Panc1 (cell line): ENCODE measurements at regions not wholly inside any gene's neighbourhood (a gene's known extent, or its start where the extent isn't known, plus 50 kb on each side); places are given as distances from the start of the nearest gene placed in this dataset.

Experiments used
- POLR2AphosphoS5 ChIP-seq: IDR thresholded peaks from 2 replicates; pipeline ENCODE4 v1.6.1; 2012; ENCODE audit warnings: mild to moderate bottlenecking, low read depth, low read length, moderate library complexity
- TF ChIP-seq, protein P1 (sequence below), 2 experiments: IDR thresholded peaks; 2 replicates each; pipeline ENCODE4 v1.6.1; 2011 to 2012; ENCODE audit warnings: low read depth in 2 of 2, control low read depth in 1 of 2, low read length in 1 of 2, mild to moderate bottlenecking in 1 of 2, moderate library complexity in 1 of 2; ENCODE audit not compliant: insufficient read depth in 1 of 2
- TF ChIP-seq, protein P2 (sequence below): fragments of 450-650 bp; IDR thresholded peaks from 2 replicates; pipeline ENCODE4 v1.5.1; 2017; ENCODE audit warnings: mild to moderate bottlenecking

DNA sequence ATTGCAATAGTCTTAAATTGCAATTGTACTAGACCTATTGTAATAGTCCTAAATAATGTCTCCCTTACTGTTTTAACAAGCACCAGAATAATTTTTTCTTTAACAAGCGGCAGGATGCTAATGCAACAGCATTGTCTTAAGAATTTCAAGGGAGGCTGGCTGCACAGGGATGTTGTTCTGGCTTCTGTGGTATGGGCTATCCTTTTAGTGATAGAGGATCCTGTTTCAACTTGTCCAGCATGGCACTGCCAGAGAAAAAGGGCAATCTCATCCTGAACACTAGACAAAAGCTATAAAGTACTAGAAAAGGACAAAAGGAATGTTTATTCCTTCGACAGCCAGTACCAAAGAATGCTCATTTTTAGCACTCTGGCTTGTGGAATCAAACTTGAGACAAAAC is 405.5 kb upstream of the ACTRT1 start:
- TF ChIP-seq, protein P1, sequence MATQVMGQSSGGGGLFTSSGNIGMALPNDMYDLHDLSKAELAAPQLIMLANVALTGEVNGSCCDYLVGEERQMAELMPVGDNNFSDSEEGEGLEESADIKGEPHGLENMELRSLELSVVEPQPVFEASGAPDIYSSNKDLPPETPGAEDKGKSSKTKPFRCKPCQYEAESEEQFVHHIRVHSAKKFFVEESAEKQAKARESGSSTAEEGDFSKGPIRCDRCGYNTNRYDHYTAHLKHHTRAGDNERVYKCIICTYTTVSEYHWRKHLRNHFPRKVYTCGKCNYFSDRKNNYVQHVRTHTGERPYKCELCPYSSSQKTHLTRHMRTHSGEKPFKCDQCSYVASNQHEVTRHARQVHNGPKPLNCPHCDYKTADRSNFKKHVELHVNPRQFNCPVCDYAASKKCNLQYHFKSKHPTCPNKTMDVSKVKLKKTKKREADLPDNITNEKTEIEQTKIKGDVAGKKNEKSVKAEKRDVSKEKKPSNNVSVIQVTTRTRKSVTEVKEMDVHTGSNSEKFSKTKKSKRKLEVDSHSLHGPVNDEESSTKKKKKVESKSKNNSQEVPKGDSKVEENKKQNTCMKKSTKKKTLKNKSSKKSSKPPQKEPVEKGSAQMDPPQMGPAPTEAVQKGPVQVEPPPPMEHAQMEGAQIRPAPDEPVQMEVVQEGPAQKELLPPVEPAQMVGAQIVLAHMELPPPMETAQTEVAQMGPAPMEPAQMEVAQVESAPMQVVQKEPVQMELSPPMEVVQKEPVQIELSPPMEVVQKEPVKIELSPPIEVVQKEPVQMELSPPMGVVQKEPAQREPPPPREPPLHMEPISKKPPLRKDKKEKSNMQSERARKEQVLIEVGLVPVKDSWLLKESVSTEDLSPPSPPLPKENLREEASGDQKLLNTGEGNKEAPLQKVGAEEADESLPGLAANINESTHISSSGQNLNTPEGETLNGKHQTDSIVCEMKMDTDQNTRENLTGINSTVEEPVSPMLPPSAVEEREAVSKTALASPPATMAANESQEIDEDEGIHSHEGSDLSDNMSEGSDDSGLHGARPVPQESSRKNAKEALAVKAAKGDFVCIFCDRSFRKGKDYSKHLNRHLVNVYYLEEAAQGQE (IDR thresholded peaks at IDR 0.05; ENCODE audit: insufficient read depth in 1 of 2, low read depth in 2 of 2, low read length in 1 of 2) = no peak
- TF ChIP-seq, protein P2, sequence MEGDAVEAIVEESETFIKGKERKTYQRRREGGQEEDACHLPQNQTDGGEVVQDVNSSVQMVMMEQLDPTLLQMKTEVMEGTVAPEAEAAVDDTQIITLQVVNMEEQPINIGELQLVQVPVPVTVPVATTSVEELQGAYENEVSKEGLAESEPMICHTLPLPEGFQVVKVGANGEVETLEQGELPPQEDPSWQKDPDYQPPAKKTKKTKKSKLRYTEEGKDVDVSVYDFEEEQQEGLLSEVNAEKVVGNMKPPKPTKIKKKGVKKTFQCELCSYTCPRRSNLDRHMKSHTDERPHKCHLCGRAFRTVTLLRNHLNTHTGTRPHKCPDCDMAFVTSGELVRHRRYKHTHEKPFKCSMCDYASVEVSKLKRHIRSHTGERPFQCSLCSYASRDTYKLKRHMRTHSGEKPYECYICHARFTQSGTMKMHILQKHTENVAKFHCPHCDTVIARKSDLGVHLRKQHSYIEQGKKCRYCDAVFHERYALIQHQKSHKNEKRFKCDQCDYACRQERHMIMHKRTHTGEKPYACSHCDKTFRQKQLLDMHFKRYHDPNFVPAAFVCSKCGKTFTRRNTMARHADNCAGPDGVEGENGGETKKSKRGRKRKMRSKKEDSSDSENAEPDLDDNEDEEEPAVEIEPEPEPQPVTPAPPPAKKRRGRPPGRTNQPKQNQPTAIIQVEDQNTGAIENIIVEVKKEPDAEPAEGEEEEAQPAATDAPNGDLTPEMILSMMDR = no peak
- TF ChIP-seq POLR2AphosphoS5 = no peak
